ENCODE measurements at regions not wholly inside any gene's neighbourhood (a gene's known extent, or its start where the extent isn't known, plus 50 kb on each side); places are given as distances from the start of the nearest gene placed in this dataset.

- peaks cover 3% of the 10 kb centered on the region; the same call in 2 of the 3 replicates for H3K4me1 Mint-ChIP-seq
- Histone ChIP-seq H3K36me3 (ENCODE audit: insufficient read depth) (no peaks in the 10 kb centered on the region), H3K4me3 (no peak overlapping the region), H3F3A (replicated peaks; ENCODE audit: low read depth) (no peaks in the 10 kb centered on the region), H3K9me2 (ENCODE audit: insufficient read depth) (peaks cover 9% of the 10 kb centered on the region; the same call in 1 of the 2 replicates), H3K27ac (ENCODE audit: low read depth) (no peak overlapping the region), H4K20me1 (replicated peaks; ENCODE audit: insufficient read depth) (no peaks in the 10 kb centered on the region), H3K4me1 (ENCODE audit: insufficient read depth) (no peaks in the 10 kb centered on the region), H3K79me2 (replicated peaks; ENCODE audit: insufficient read depth) (no peaks in the 10 kb centered on the region), H3K4me2 (no peak overlapping the region), H3K27me3 (ENCODE audit: insufficient read depth) (no peaks in the 10 kb centered on the region), H2AFZ (no peak overlapping the region)
- H3K27ac Mint-ChIP-seq = no peak overlapping the region
- ATAC-seq (no peak), DNase-seq (ENCODE audit: low spot score) (no peak)
- no peak overlapping the region for H3K4me3 Mint-ChIP-seq
- no peaks in the 10 kb centered on the region for H3K27me3 Mint-ChIP-seq (ENCODE audit: insufficient read depth, low read depth, poor library complexity)
- H3K9me3 Mint-ChIP-seq = peaks cover 3% of the 10 kb centered on the region; the same call in 1 of the 3 replicates
- TF ChIP-seq REST (IDR thresholded peaks at IDR 0.05; ENCODE audit: unreplicated experiment) = no peak
- H3K36me3 Mint-ChIP-seq (ENCODE audit: low read depth) = no peaks in the 10 kb centered on the region
Observed at GRCh38 chr12:93197067-93197593, 180.6 kb upstream of the NUDT4 start.

- no peaks in the 10 kb centered on the region for H3K4me1 ChIP-seq (ENCODE audit: insufficient read depth)
- H4K20me1 ChIP-seq (replicated peaks; ENCODE audit: insufficient read depth) = no peaks in the 10 kb centered on the region
- H3K4me2 ChIP-seq = no peak overlapping the region
- DNase-seq (ENCODE audit: low spot score) = no peak
- no peak overlapping the region for H3K4me3 ChIP-seq
- no peak overlapping the region for H3K27ac ChIP-seq (ENCODE audit: low read depth)
- no peaks in the 10 kb centered on the region for H3F3A ChIP-seq (replicated peaks; ENCODE audit: low read depth)
- no peak for ATAC-seq
- Mint-ChIP-seq H3K36me3 (ENCODE audit: low read depth) (no peaks in the 10 kb centered on the region), H3K4me1 (peaks cover 3% of the 10 kb centered on the region; the same call in 2 of the 3 replicates), H3K9me3 (peaks cover 3% of the 10 kb centered on the region; the same call in 1 of the 3 replicates), H3K27me3 (ENCODE audit: insufficient read depth, low read depth, poor library complexity) (no peaks in the 10 kb centered on the region), H3K4me3 (no peak overlapping the region), H3K27ac (no peak overlapping the region)
- H3K27me3 ChIP-seq (ENCODE audit: insufficient read depth) = no peaks in the 10 kb centered on the region
- no peaks in the 10 kb centered on the region for H3K79me2 ChIP-seq (replicated peaks; ENCODE audit: insufficient read depth)
- no peaks in the 10 kb centered on the region for H3K36me3 ChIP-seq (ENCODE audit: insufficient read depth)
- 0 out of 2 replicates have a peak, but pooled peaks cover 4% of the 10 kb centered on the region for H3K9me2 ChIP-seq (ENCODE audit: insufficient read depth)
- no peak overlapping the region for H2AFZ ChIP-seq
- no peak for TF ChIP-seq ZNF331 (CRISPR knock-in tag; IDR thresholded peaks at IDR 0.05; ENCODE audit: low read depth)
- TF ChIP-seq ZNF114 (CRISPR knock-in tag; IDR thresholded peaks at IDR 0.05) = no peak
- TF ChIP-seq CTCF (conservative IDR thresholded peaks at IDR 0.05; ENCODE audit: low read depth in 2 of 2) = no peak
- TF ChIP-seq JUNB (IDR thresholded peaks at IDR 0.05; ENCODE audit: unreplicated experiment) = no peak
- TF ChIP-seq EZH2phosphoT487 (IDR thresholded peaks at IDR 0.05; ENCODE audit: unreplicated experiment) = no peak
- no peak for TF ChIP-seq POLR2AphosphoS5 (IDR thresholded peaks at IDR 0.05; ENCODE audit: low read depth)
- TF ChIP-seq CREB1 (CRISPR knock-in tag; IDR thresholded peaks at IDR 0.05; ENCODE audit: low read depth) = no peak
- no peak for TF ChIP-seq NANOG (IDR thresholded peaks at IDR 0.05; ENCODE audit: borderline replicate concordance)
- no peak for TF ChIP-seq ETS1 (IDR thresholded peaks at IDR 0.05)
- TF ChIP-seq STAT1 (IDR thresholded peaks at IDR 0.05; ENCODE audit: unreplicated experiment) = no peak
Observed at GRCh38 chr12:93198086-93198485, 179.6 kb upstream of the NUDT4 start.
